Spleen (tissue), 11 donors: ENCODE measurements at regions not wholly inside any gene's neighbourhood (a gene's known extent, or its start where the extent isn't known, plus 50 kb on each side); places are given as distances from the start of the nearest gene placed in this dataset.

Source experiments
- DNase-seq: peaks from one replicate; pipeline ENCODE4 v3.0.0-alpha.2; 2020
- H3K27ac ChIP-seq, 8 donors: fragments of 200-600 bp; sonication (generic) in 7 of 8; 1 replicate in 4 of 8; 2 replicates in 4 of 8; pipeline versions ENCODE4 v1.5.0 to v1.8.0; 2016 to 2021; ENCODE audit warnings: inconsistent platforms in 4 of 8, mild to moderate bottlenecking in 4 of 8, moderate library complexity in 1 of 8
- H3K27me3 ChIP-seq, 7 donors: fragments of 200-600 bp; sonication (generic) in 6 of 7; replicated peaks in 1 of 7; 1 replicate in 4 of 7; 2 replicates in 3 of 7; pipeline versions ENCODE4 v1.5.0 to v1.8.0; 2016 to 2021; ENCODE audit warnings: inconsistent platforms in 3 of 7, mild to moderate bottlenecking in 1 of 7
- H3K36me3 ChIP-seq, 6 donors: fragments of 200-600 bp; sonication (generic) in 5 of 6; 1 replicate in 4 of 6; 2 replicates in 2 of 6; pipeline versions ENCODE4 v1.5.0 to v1.8.0; 2016 to 2021; ENCODE audit warnings: inconsistent platforms in 2 of 6
- H3K4me1 ChIP-seq, 6 donors: fragments of 200-600 bp; sonication (generic) in 5 of 6; 1 replicate in 3 of 6; 2 replicates in 3 of 6; pipeline versions ENCODE4 v1.5.0 to v1.8.0; 2016 to 2021; ENCODE audit warnings: inconsistent platforms in 3 of 6
- H3K4me3 ChIP-seq, 8 donors: fragments of 200-600 bp; sonication (generic) in 7 of 8; 1 replicate in 4 of 8; 2 replicates in 4 of 8; pipeline versions ENCODE4 v1.5.0 to v1.8.0; 2016 to 2021; ENCODE audit warnings: inconsistent platforms in 4 of 8, mild to moderate bottlenecking in 4 of 8, moderate library complexity in 2 of 8
- H3K9me3 ChIP-seq, 8 donors: fragments of 200-600 bp; sonication (generic) in 7 of 8; 1 replicate in 4 of 8; 2 replicates in 4 of 8; pipeline versions ENCODE4 v1.5.0 to v1.8.0; 2016 to 2021; ENCODE audit warnings: inconsistent platforms in 4 of 8
- CTCF ChIP-seq, 11 experiments: fragments of 200-600 bp in 7 of 11; fragments of 450-650 bp in 4 of 11; sonication (generic) in 4 of 11; IDR thresholded peaks in 8 of 11; conservative IDR thresholded peaks in 3 of 11; 1 replicate in 7 of 11; 2 replicates in 4 of 11; pipeline versions ENCODE4 v1.4.0 to v1.8.0; 2016 to 2021; ENCODE audit warnings: antibody characterized with exemption in 11 of 11, inconsistent platforms in 4 of 11, mild to moderate bottlenecking in 1 of 11
- POLR2A ChIP-seq, 3 donors: fragments of 450-650 bp; IDR thresholded peaks; one replicate each; pipeline ENCODE4 v1.5.1; 2017; ENCODE audit warnings: antibody characterized with exemption in 3 of 3, mild to moderate bottlenecking in 1 of 3
- POLR2AphosphoS5 ChIP-seq, 3 donors: sonication (generic); formaldehyde crosslinking; IDR thresholded peaks; one replicate each; pipeline ENCODE4 v1.5.1; 2017; ENCODE audit warnings: antibody characterized with exemption in 3 of 3
- WGBS, 5 donors: extraction: QIAGEN DNeasy Blood & Tissue Kit in 3 of 5; methylation state at CpG; one replicate each; pipeline versions ENCODE4 v1.1.5 to v1.1.7; 2013 to 2018; 5-methylcytosine and 5-hydroxymethylcytosine counted together
- intact Hi-C: fragments of 100-400 bp; cut with DNase I; formaldehyde crosslinking; loops from one replicate; pipeline ENCODE4 v1.15.0; 2023; ENCODE audit warnings: low total_unique reads
- donor health status: healthy with polysubstance abuse.
- donor health status: DM: no; HTN: no; CAD: no; lungs with moderate emphysema.
- donor health status: DM: no; HTN: no; CAD: no.
- donor health status: Bipolar disorder and iron deficiency.
- donor health status: healthy.
- donor health status: DM: no; HTN: no; CAD: no.
- donor health status: DM: yes; HTN: yes; CAD: no.

- Histone ChIP-seq H3K4me1 (peaks cover 0 to 3% (median 0%) of the 10 kb centered on the region in 6 donors), H3K36me3 (peaks cover 0 to 3% (median 0%) of the 10 kb centered on the region in 6 donors), H3K9me3 (no peaks in the 10 kb centered on the region), H3K27ac (no peak overlapping the region), H3K4me3 (no peak overlapping the region), H3K27me3 (no peaks in the 10 kb centered on the region)
- intact Hi-C loops, result no loop called here
- no peak for DNase-seq
- no peak for TF ChIP-seq POLR2AphosphoS5 (IDR thresholded peaks at IDR 0.05)
- no peak for TF ChIP-seq CTCF (IDR thresholded peaks at IDR 0.05 in 8 of 11, conservative IDR thresholded peaks at IDR 0.05 in 3 of 11)
- no peak for TF ChIP-seq POLR2A (IDR thresholded peaks at IDR 0.05)
- WGBS, 5 donors, result 81 to 96% (median 88%) methylated on average over 6 of the region's 6 CpGs
Observed at GRCh38 chr6:126091466-126091865, 105.1 kb downstream of the TRMT11 start.

- WGBS, 5 donors, result 68 to 95% (median 89%) methylated on average over 2 of the region's 2 CpGs
- Histone ChIP-seq H3K27ac (no peak overlapping the region), H3K36me3 (peaks cover 0 to 3% (median 0%) of the 10 kb centered on the region in 6 donors)
Observed at GRCh38 chr6:126093108-126093507, 106.8 kb downstream of the TRMT11 start.

GRCh38 chr6:126094411-126094810 lies 108.1 kb downstream of the TRMT11 start:
- TF ChIP-seq POLR2AphosphoS5 (IDR thresholded peaks at IDR 0.05) (no peak), POLR2A (IDR thresholded peaks at IDR 0.05) (no peak), CTCF (IDR thresholded peaks at IDR 0.05 in 8 of 11, conservative IDR thresholded peaks at IDR 0.05 in 3 of 11) (no peak)
- H3K4me1 ChIP-seq, result no peaks in the 10 kb centered on the region
- intact Hi-C loops, result no loop called here
- H3K9me3 ChIP-seq, result no peaks in the 10 kb centered on the region
- no peaks in the 10 kb centered on the region for H3K27me3 ChIP-seq
- no peak overlapping the region for H3K27ac ChIP-seq
- no peaks in the 10 kb centered on the region for H3K36me3 ChIP-seq
- no peak for DNase-seq
- 54 to 88% (median 66%) methylated on average over 4 of the region's 4 CpGs for WGBS, 5 donors
- H3K4me3 ChIP-seq, result no peak overlapping the region

More at GRCh38 chr6:126093108-126093507, 106.8 kb downstream of the TRMT11 start:
- Histone ChIP-seq H3K4me1 (no peaks in the 10 kb centered on the region), H3K27me3 (no peaks in the 10 kb centered on the region), H3K9me3 (no peaks in the 10 kb centered on the region), H3K4me3 (no peak overlapping the region)
- TF ChIP-seq POLR2A (IDR thresholded peaks at IDR 0.05), result no peak
- no peak for TF ChIP-seq CTCF (IDR thresholded peaks at IDR 0.05 in 8 of 11, conservative IDR thresholded peaks at IDR 0.05 in 3 of 11)
- TF ChIP-seq POLR2AphosphoS5 (IDR thresholded peaks at IDR 0.05), result no peak
- no peak for DNase-seq
- intact Hi-C loops, result no loop called here

- H3K36me3 ChIP-seq, result peaks cover 0 to 15% (median 0%) of the 10 kb centered on the region in 6 donors
- no peak for DNase-seq
- H3K27me3 ChIP-seq, result no peaks in the 10 kb centered on the region
- WGBS, 5 donors, result 89 to 97% (median 95%) methylated on average over 4 of the region's 4 CpGs
- no peaks in the 10 kb centered on the region for H3K9me3 ChIP-seq
- H3K4me1 ChIP-seq, result no peaks in the 10 kb centered on the region
- no peak overlapping the region for H3K4me3 ChIP-seq
- intact Hi-C loops, result no loop called here
- H3K27ac ChIP-seq, result no peak overlapping the region
- TF ChIP-seq POLR2AphosphoS5 (IDR thresholded peaks at IDR 0.05), result no peak
- no peak for TF ChIP-seq CTCF (IDR thresholded peaks at IDR 0.05 in 8 of 11, conservative IDR thresholded peaks at IDR 0.05 in 3 of 11)
- TF ChIP-seq POLR2A (IDR thresholded peaks at IDR 0.05), result no peak
Observed at GRCh38 chr6:126100386-126100785, 114.0 kb downstream of the TRMT11 start.
